IPS DF 6.9 (cell line): ENCODE measurements at regions not wholly inside any gene's neighbourhood (a gene's known extent, or its start where the extent isn't known, plus 50 kb on each side); places are given as distances from the start of the nearest gene placed in this dataset.
"Not testable (repeated sequence)": the region's sequence is repeated elsewhere in the genome, so short reads cannot be mapped to it uniquely, and the experiment has no call there.

Source experiments
- DNase-seq: peaks from one replicate; pipeline ENCODE4 v3.0.0-alpha.2; 2013; ENCODE audit warnings: low read depth, low spot score
- H3K27ac ChIP-seq: one replicate; pipeline ENCODE4 v1.5.1; 2013; ENCODE audit warnings: low read length, control low read depth
- H3K27me3 ChIP-seq: 2 replicates; pipeline ENCODE4 v1.6.1; 2013; ENCODE audit warnings: mild to moderate bottlenecking, low read length; ENCODE audit not compliant: control insufficient read depth, insufficient read depth
- H3K36me3 ChIP-seq: 2 replicates; pipeline ENCODE4 v1.6.1; 2013; ENCODE audit warnings: low read length; ENCODE audit not compliant: control insufficient read depth, insufficient read depth
- H3K4me1 ChIP-seq: 2 replicates; pipeline ENCODE4 v1.6.1; 2013; ENCODE audit warnings: low read length; ENCODE audit not compliant: control insufficient read depth, insufficient read depth
- H3K4me3 ChIP-seq: 2 replicates; pipeline ENCODE4 v1.5.1; 2013; ENCODE audit warnings: mild to moderate bottlenecking, low read length
- H3K9me3 ChIP-seq: 2 replicates; pipeline ENCODE4 v1.6.1; 2013; ENCODE audit warnings: low read length, inconsistent platforms; ENCODE audit not compliant: control insufficient read depth, insufficient read depth
- WGBS: extraction: QIAGEN DNeasy Blood & Tissue Kit; methylation state at CpG from one replicate; pipeline ENCODE4 v1.1.7; 2013; ENCODE audit warnings: mixed read lengths, missing lambda C conversion rate; ENCODE audit not compliant: insufficient read length, insufficient coverage; 5-methylcytosine and 5-hydroxymethylcytosine counted together

- H3K27me3 ChIP-seq, result no peaks in the 10 kb centered on the region
- H3K4me1 ChIP-seq, result no peaks in the 10 kb centered on the region
- no peak overlapping the region for H3K4me3 ChIP-seq
- WGBS, result no CpG with 5 or more reads among the region's 3 CpGs
- no peak overlapping the region for H3K27ac ChIP-seq
- no peaks in the 10 kb centered on the region; the same call in 1 of the 2 replicates for H3K9me3 ChIP-seq
- no peaks in the 10 kb centered on the region for H3K36me3 ChIP-seq
- DNase-seq, result no peak
Observed at GRCh38 chr14:34300882-34301734, 160.9 kb downstream of the SPTSSA start.

GRCh38 chr14:34300330-34300729, 161.7 kb downstream of the SPTSSA start:
- no peaks in the 10 kb centered on the region for H3K27me3 ChIP-seq
- WGBS, result no CpG with 5 or more reads among the region's 3 CpGs
- DNase-seq, result no peak
- H3K4me1 ChIP-seq, result no peaks in the 10 kb centered on the region
- no peak overlapping the region for H3K27ac ChIP-seq
- no peaks in the 10 kb centered on the region for H3K36me3 ChIP-seq
- H3K9me3 ChIP-seq, result no peaks in the 10 kb centered on the region; the same call in 1 of the 2 replicates
- H3K4me3 ChIP-seq, result no peak overlapping the region

- H3K27me3 ChIP-seq, result no peaks in the 10 kb centered on the region
- H3K36me3 ChIP-seq, result no peaks in the 10 kb centered on the region
- no peak for DNase-seq
- H3K27ac ChIP-seq, result no peak overlapping the region
- no peak overlapping the region for H3K4me3 ChIP-seq
- H3K4me1 ChIP-seq, result no peaks in the 10 kb centered on the region
- WGBS, result no CpG with 5 or more reads among the region's 3 CpGs
- H3K9me3 ChIP-seq, result no peaks in the 10 kb centered on the region; the same call in 1 of the 2 replicates
Observed at GRCh38 chr14:34299360-34299759, 162.7 kb downstream of the SPTSSA start.

- H3K9me3 ChIP-seq, result no peaks in the 10 kb centered on the region; the same call in 1 of the 2 replicates
- H3K4me1 ChIP-seq, result no peaks in the 10 kb centered on the region
- no peaks in the 10 kb centered on the region for H3K27me3 ChIP-seq
- WGBS, result no CpG with 5 or more reads among the region's 6 CpGs
- H3K36me3 ChIP-seq, result no peaks in the 10 kb centered on the region
- H3K27ac ChIP-seq, result no peak overlapping the region
- no peak overlapping the region for H3K4me3 ChIP-seq
- DNase-seq, result no peak
Observed at GRCh38 chr14:34297786-34298520, 164.1 kb downstream of the SPTSSA start.

- Histone ChIP-seq H3K9me3 (no peaks in the 10 kb centered on the region), H3K4me3 (no peak overlapping the region), H3K36me3 (no peaks in the 10 kb centered on the region), H3K27me3 (no peaks in the 10 kb centered on the region), H3K27ac (no peak overlapping the region), H3K4me1 (no peaks in the 10 kb centered on the region)
- no peak for DNase-seq
Observed at GRCh38 chr14:34283590-34283989, 178.4 kb downstream of the SPTSSA start.

DNA sequence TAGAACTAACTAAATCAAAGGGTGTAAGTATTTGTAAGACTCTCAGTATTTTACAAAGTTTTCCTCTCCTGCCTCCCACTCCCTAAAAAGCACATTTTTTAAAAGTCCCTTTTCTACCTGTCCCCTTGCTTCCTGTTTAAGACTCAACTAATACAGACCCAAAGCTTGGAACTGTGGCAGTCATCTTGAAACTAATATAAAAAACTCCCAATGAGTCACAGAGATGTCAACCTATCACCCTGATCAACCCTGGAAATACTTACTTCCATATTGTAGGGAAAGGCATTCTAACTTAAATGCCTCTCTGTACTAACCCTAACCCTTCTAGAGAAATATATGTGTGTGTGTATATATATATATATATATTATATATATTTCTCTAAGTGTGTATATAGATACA, 184.8 kb downstream of the SPTSSA start:
- no peak overlapping the region for H3K4me3 ChIP-seq
- H3K36me3 ChIP-seq, result no peaks in the 10 kb centered on the region
- no peak for DNase-seq
- no peaks in the 10 kb centered on the region for H3K4me1 ChIP-seq
- no peaks in the 10 kb centered on the region for H3K27me3 ChIP-seq
- H3K27ac ChIP-seq, result no peak overlapping the region
- no peaks in the 10 kb centered on the region for H3K9me3 ChIP-seq

DNA sequence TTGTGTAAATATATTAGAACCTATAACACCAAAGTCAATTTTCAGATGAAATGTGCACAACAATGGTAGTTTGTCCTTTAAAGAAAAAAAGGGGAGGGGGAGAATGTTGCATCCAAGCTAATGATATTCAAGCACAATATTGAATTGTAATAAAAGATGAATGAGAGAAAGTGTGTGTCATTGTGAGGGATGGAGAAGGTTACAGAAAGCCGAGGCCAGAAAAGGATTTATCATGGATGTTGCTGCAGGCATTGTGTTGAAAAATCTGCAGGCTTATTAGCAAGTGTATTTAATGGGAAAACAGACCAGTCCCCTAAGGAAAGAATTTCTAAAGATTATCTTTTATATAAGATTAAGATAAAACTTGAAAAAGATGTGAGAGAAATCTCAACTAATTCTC, 186.5 kb downstream of the SPTSSA start:
- no peaks in the 10 kb centered on the region for H3K27me3 ChIP-seq
- no peaks in the 10 kb centered on the region for H3K36me3 ChIP-seq
- H3K4me3 ChIP-seq, result no peak overlapping the region
- 100% methylated on average over 1 of the region's 1 CpG for WGBS
- DNase-seq, result no peak
- H3K27ac ChIP-seq, result no peak overlapping the region
- H3K9me3 ChIP-seq, result no peaks in the 10 kb centered on the region
- no peaks in the 10 kb centered on the region for H3K4me1 ChIP-seq

GRCh38 chr14:34275078-34275477, 187.0 kb downstream of the SPTSSA start:
- H3K27ac ChIP-seq, result no peak overlapping the region
- no CpG with 5 or more reads among the region's 4 CpGs for WGBS
- no peaks in the 10 kb centered on the region for H3K27me3 ChIP-seq
- DNase-seq, result no peak
- H3K4me1 ChIP-seq, result no peaks in the 10 kb centered on the region
- no peaks in the 10 kb centered on the region for H3K9me3 ChIP-seq
- H3K36me3 ChIP-seq, result no peaks in the 10 kb centered on the region
- H3K4me3 ChIP-seq, result no peak overlapping the region

DNA sequence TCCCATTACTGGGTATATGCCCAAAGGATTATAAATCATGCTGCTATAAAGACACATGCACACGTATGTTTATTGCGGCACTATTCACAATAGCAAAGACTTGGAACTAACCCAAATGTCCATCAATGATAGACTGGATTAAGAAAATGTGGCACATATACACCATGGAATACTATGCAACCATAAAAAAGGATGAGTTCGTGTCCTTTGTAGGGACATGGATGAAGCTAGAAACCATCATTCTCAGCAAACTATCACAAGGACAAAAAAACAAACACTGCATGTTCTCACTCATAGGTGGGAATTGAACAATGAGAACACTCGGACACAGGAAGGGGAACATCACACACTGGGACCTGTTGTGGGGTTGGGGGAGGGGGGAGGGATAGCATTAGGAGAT, 188.3 kb downstream of the SPTSSA start:
- H3K4me3 ChIP-seq, DNase-seq, H3K27ac ChIP-seq, H3K27me3 ChIP-seq, H3K36me3 ChIP-seq, H3K9me3 ChIP-seq, H3K4me1 ChIP-seq: not testable (repeated sequence)
- no CpG with 5 or more reads among the region's 4 CpGs for WGBS

DNA sequence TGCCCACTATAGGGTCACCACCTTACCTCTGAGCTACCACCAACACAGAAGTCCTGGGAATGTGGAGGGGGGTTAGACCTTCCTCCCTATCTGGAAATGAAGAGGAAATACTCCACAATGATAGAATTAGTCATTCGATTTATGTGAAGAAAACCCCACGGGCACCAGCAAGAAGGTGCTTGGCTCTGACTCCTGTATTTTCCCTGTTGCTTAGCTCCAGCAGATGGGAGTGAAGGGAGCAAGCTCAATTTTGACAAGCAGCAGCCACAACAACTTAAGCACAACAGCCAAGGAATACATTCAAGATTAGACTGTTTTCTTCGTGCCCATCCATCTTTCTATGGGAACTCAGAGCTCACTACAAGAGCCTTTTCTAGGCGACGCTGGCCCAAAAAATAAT, 191.7 kb downstream of the SPTSSA start:
- Histone ChIP-seq H3K27ac (no peak overlapping the region), H3K27me3 (no peaks in the 10 kb centered on the region), H3K36me3 (no peaks in the 10 kb centered on the region), H3K4me1 (no peaks in the 10 kb centered on the region), H3K4me3 (no peak overlapping the region), H3K9me3 (no peaks in the 10 kb centered on the region)
- WGBS, result no CpG with 5 or more reads among the region's 5 CpGs
- no peak for DNase-seq
